ENCODE measurements at regions not wholly inside any gene's neighbourhood (a gene's known extent, or its start where the extent isn't known, plus 50 kb on each side); places are given as distances from the start of the nearest gene placed in this dataset.

GRCh38 chr2:134134313-134134706 is 119.6 kb upstream of the MGAT5 start (continued):
- TF ChIP-seq, protein P1, sequence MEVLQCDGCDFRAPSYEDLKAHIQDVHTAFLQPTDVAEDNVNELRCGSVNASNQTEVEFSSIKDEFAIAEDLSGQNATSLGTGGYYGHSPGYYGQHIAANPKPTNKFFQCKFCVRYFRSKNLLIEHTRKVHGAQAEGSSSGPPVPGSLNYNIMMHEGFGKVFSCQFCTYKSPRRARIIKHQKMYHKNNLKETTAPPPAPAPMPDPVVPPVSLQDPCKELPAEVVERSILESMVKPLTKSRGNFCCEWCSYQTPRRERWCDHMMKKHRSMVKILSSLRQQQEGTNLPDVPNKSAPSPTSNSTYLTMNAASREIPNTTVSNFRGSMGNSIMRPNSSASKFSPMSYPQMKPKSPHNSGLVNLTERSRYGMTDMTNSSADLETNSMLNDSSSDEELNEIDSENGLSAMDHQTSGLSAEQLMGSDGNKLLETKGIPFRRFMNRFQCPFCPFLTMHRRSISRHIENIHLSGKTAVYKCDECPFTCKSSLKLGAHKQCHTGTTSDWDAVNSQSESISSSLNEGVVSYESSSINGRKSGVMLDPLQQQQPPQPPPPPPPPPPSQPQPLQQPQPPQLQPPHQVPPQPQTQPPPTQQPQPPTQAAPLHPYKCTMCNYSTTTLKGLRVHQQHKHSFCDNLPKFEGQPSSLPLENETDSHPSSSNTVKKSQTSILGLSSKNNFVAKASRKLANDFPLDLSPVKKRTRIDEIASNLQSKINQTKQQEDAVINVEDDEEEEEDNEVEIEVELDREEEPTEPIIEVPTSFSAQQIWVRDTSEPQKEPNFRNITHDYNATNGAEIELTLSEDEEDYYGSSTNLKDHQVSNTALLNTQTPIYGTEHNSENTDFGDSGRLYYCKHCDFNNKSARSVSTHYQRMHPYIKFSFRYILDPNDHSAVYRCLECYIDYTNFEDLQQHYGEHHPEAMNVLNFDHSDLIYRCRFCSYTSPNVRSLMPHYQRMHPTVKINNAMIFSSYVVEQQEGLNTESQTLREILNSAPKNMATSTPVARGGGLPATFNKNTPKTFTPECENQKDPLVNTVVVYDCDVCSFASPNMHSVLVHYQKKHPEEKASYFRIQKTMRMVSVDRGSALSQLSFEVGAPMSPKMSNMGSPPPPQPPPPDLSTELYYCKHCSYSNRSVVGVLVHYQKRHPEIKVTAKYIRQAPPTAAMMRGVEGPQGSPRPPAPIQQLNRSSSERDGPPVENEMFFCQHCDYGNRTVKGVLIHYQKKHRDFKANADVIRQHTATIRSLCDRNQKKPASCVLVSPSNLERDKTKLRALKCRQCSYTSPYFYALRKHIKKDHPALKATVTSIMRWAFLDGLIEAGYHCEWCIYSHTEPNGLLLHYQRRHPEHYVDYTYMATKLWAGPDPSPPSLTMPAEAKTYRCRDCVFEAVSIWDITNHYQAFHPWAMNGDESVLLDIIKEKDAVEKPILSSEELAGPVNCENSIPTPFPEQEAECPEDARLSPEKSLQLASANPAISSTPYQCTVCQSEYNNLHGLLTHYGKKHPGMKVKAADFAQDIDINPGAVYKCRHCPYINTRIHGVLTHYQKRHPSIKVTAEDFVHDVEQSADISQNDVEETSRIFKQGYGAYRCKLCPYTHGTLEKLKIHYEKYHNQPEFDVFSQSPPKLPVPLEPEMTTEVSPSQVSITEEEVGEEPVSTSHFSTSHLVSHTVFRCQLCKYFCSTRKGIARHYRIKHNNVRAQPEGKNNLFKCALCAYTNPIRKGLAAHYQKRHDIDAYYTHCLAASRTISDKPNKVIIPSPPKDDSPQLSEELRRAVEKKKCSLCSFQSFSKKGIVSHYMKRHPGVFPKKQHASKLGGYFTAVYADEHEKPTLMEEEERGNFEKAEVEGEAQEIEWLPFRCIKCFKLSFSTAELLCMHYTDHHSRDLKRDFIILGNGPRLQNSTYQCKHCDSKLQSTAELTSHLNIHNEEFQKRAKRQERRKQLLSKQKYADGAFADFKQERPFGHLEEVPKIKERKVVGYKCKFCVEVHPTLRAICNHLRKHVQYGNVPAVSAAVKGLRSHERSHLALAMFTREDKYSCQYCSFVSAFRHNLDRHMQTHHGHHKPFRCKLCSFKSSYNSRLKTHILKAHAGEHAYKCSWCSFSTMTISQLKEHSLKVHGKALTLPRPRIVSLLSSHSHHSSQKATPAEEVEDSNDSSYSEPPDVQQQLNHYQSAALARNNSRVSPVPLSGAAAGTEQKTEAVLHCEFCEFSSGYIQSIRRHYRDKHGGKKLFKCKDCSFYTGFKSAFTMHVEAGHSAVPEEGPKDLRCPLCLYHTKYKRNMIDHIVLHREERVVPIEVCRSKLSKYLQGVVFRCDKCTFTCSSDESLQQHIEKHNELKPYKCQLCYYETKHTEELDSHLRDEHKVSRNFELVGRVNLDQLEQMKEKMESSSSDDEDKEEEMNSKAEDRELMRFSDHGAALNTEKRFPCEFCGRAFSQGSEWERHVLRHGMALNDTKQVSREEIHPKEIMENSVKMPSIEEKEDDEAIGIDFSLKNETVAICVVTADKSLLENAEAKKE (CRISPR knock-in tag; IDR thresholded peaks at IDR 0.05): no peak

DNA sequence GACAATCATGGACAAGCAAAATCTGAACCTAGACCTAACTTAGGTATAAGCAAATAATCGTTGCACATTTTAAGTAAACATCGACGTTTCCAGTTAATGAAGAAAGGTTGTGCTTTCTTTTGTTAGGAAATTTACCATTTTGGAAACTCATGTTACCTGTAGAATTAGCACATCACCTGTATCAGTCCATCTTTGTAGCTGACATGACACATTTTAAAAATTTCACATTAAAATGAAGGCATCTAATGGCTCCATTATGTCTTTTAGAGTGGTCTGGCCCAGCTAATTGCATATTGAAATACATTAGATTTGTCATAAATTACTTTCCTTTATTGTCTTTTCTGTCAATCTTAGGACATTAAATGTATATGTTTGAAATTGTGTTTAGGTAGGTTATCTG is 119.0 kb upstream of the MGAT5 start:
- no peak overlapping the region for H3K4me3 Mint-ChIP-seq
- Histone ChIP-seq H4K20me1 (replicated peaks; ENCODE audit: insufficient read depth) (no peaks in the 10 kb centered on the region), H3F3A (replicated peaks; ENCODE audit: low read depth) (no peaks in the 10 kb centered on the region), H3K27me3 (ENCODE audit: insufficient read depth) (no peaks in the 10 kb centered on the region), H3K4me2 (peak overlapping the region; percentile 72; the same call in 1 of the 2 replicates), H2AFZ (no peak overlapping the region), H3K36me3 (ENCODE audit: insufficient read depth) (no peaks in the 10 kb centered on the region), H3K9me2 (ENCODE audit: insufficient read depth) (no peaks in the 10 kb centered on the region), H3K4me1 (ENCODE audit: insufficient read depth) (peaks cover 43% of the 10 kb centered on the region), H3K4me3 (no peak overlapping the region), H3K79me2 (replicated peaks; ENCODE audit: insufficient read depth) (peaks cover 74% of the 10 kb centered on the region), H3K27ac (ENCODE audit: low read depth) (no peak overlapping the region)
- peaks cover 8% of the 10 kb centered on the region for H3K27me3 Mint-ChIP-seq (ENCODE audit: insufficient read depth, low read depth, poor library complexity)
- H3K9me3 Mint-ChIP-seq: peaks cover 10% of the 10 kb centered on the region
- H3K36me3 Mint-ChIP-seq (ENCODE audit: low read depth): peaks cover 17% of the 10 kb centered on the region
- peak overlapping the region; percentile 89; the same call in 1 of the 2 replicates for H3K27ac Mint-ChIP-seq
- H3K4me1 Mint-ChIP-seq: peaks cover 60% of the 10 kb centered on the region
- ATAC-seq (no peak), DNase-seq (ENCODE audit: low spot score) (no peak)
- no peak for TF ChIP-seq ETS1 (IDR thresholded peaks at IDR 0.05)
- TF ChIP-seq CTCF (conservative IDR thresholded peaks at IDR 0.05; ENCODE audit: low read depth in 2 of 2): no peak
- TF ChIP-seq CREB1 (CRISPR knock-in tag; IDR thresholded peaks at IDR 0.05; ENCODE audit: low read depth): no peak
- TF ChIP-seq STAT1 (IDR thresholded peaks at IDR 0.05; ENCODE audit: unreplicated experiment): no peak
- TF ChIP-seq ZNF114 (CRISPR knock-in tag; IDR thresholded peaks at IDR 0.05): no peak
- no peak for TF ChIP-seq JUNB (IDR thresholded peaks at IDR 0.05; ENCODE audit: unreplicated experiment)
- TF ChIP-seq EZH2 (IDR thresholded peaks at IDR 0.05; ENCODE audit: low read depth, unreplicated experiment): no peak

Data from GM23338 (cell line).